ENCODE measurements at regions not wholly inside any gene's neighbourhood (a gene's known extent, or its start where the extent isn't known, plus 50 kb on each side); places are given as distances from the start of the nearest gene placed in this dataset.

DNA sequence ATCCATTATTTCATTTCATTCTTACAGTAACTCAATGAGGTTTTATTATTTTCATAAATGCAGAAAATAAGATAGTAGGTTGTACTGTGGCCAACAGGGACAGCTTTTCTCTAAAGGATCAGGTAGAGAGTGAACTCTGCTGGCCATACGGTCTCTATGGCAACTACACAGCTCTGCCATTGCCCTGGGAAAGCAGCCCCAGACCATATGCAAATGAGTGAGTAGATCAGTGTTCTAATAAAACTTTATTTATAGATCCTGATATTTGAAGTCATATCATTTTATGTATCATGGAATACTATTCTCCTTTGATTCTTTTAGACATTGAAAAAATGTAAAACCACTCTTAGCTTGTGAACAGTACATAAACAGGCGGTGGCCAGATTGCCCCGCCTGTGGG lies 192.5 kb upstream of the RREB1 start:
- no peak for DNase-seq
- WGBS, 2 donors, result 84 to 89% methylated on average over 3 of the region's 3 CpGs
- Histone ChIP-seq H3K9me3 (no peaks in the 10 kb centered on the region), H3K4me1 (peaks cover 0 to 11% (median 0%) of the 10 kb centered on the region in 3 donors), H3K4me3 (peak overlapping the region in 2 of 4 donors; percentile 12 to 29), H3K27ac (peak overlapping the region in 3 of 4 donors; percentile 30 to 70 (median 63)), H3K27me3 (no peaks in the 10 kb centered on the region), H3K36me3 (no peaks in the 10 kb centered on the region)
- no peak for TF ChIP-seq CTCF (IDR thresholded peaks at IDR 0.05)
- intact Hi-C loops (cut with DNase I), result no loop called here
- ATAC-seq, result peak in 2 of 4 donors; percentile 39 to 53
- no peak for FAIRE-seq

DNA sequence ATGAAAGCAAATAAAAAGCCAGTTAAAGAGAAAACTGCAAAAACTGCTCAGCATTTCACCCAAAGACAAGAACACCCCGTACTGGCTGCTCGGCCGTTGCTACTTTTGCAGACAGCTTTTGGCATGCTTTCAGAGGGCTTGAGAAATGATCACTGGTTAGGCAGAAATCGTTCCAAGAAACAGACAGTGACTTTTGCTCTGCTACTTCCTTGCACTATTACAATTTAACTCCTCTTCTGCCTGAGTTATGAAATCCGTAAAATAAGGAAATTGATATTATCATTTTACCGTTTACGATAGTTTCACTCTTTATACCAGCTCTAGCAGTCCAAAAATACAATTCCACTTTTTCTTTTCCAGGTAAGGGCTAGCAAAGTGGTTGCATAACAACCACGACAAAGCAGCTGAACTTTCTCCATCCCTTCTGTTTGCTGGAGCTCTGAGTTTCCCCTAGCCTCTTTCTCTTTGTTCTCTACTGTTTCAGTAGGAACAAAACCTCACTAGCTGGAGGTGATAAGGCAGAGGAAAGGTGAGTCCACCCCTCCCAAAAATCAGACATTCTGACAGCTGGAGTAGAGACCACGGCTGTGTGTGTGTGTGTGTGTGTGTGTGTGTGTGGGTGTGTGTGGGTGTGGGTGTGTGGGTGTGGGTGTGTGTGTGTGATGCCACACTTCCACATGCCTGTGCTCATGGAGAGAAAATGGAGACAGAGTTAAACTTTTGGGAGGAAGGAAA lies 191.8 kb upstream of the RREB1 start:
- no peak for FAIRE-seq

DNA sequence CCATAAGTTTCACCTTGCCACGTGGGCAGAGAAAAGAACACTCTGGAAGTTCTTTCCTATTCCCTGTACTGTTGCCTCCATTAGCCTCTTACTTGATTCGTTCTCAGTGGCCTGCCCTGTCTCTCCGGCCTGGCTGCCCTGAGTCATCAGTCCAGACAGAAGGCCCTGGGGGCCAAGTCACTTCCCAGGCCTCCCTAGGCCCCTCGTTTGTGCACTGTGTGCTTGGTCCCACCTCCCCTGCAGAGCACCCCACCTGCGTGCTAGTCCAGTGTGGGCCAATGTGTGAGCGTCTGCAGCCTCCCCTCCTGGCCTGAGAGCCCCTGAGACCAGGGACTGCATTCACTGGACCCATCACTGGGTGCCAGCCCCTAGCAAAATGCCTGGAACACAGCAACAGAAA lies 191.2 kb upstream of the RREB1 start:
- FAIRE-seq (no peak), DNase-seq (no peak), ATAC-seq (peak in 1 of 4 donors; percentile 15)
- TF ChIP-seq CTCF (IDR thresholded peaks at IDR 0.05), result no peak
- Histone ChIP-seq H3K27me3 (no peaks in the 10 kb centered on the region), H3K9me3 (no peaks in the 10 kb centered on the region), H3K36me3 (no peaks in the 10 kb centered on the region), H3K27ac (no peak overlapping the region), H3K4me1 (peaks cover 5 to 23% (median 13%) of the 10 kb centered on the region in 3 donors), H3K4me3 (no peak overlapping the region)
- intact Hi-C loops (cut with DNase I), result no loop called here
- WGBS, 2 donors, result 83 to 95% methylated on average over 6 of the region's 6 CpGs

More for the DNA sequence above, 191.8 kb upstream of the RREB1 start:
- Histone ChIP-seq H3K9me3 (no peaks in the 10 kb centered on the region), H3K27me3 (no peaks in the 10 kb centered on the region), H3K4me1 (peaks cover 0 to 17% (median 7%) of the 10 kb centered on the region in 3 donors), H3K36me3 (no peaks in the 10 kb centered on the region), H3K27ac (peak overlapping the region in 3 of 4 donors; percentile 30 to 70 (median 63)), H3K4me3 (peak overlapping the region in 2 of 4 donors; percentile 12 to 29)
- peak in 1 of 6 donors; percentile 25 for DNase-seq
- intact Hi-C loops (cut with DNase I), result no loop called here
- no peak for TF ChIP-seq CTCF (IDR thresholded peaks at IDR 0.05)
- 1 to 3% methylated on average over 9 of the region's 9 CpGs for WGBS, 2 donors
- ATAC-seq, result peak; percentile 21 to 65 (median 64)

DNA sequence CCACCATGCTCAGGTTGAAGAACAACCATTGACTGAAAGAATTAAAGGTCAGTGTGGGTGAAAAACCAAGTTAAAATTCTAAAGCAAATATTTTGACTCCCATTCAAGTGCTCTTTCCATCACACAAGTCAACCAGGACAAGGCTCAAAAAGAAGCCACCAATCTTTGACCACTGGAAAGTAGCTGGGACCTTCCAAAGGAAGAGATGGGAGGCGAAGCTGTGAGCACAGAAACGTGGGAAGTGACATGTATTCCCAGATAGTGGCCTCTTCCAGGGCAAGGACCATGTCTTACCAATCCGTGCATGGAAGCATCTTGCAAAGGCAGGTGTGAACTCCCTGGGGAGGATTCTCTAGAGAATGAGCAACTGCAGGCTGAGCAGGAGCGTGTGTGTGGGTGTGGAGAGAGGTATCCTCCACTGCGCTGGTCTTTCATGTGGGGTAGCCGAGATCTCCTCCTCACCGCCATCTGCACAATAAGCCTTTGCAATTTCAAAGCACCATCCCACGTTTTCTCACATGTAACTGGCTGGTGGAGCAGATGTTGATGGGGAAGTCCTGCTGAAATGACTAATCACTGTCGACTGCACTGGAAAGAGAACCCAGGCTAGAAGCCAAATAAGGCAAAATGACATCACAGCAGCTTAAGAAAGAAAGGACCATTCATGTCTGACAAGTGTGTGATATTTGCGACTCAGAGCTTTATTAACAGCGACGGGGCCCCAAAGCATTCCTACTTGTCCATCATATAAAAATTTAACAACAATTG lies 189.4 kb upstream of the RREB1 start:
- H3K4me3 ChIP-seq, result no peak overlapping the region
- WGBS, 2 donors, result 71 to 77% methylated on average over 12 of the region's 12 CpGs
- H3K27me3 ChIP-seq, result no peaks in the 10 kb centered on the region
- TF ChIP-seq CTCF (IDR thresholded peaks at IDR 0.05), result no peak
- no peaks in the 10 kb centered on the region for H3K9me3 ChIP-seq
- H3K4me1 ChIP-seq, result peaks cover 6 to 24% (median 13%) of the 10 kb centered on the region in 3 donors
- FAIRE-seq, result no peak
- H3K36me3 ChIP-seq, result no peaks in the 10 kb centered on the region
- ATAC-seq, result peak in 2 of 4 donors; percentile 2 to 13
- intact Hi-C loops (cut with DNase I), result no loop called here
- H3K27ac ChIP-seq, result no peak overlapping the region
- no peak for DNase-seq

All from pancreas (tissue), 10 donors.